ENCODE measurements at regions not wholly inside any gene's neighbourhood (a gene's known extent, or its start where the extent isn't known, plus 50 kb on each side); places are given as distances from the start of the nearest gene placed in this dataset.
"Not testable (repeated sequence)": the region's sequence is repeated elsewhere in the genome, so short reads cannot be mapped to it uniquely, and the experiment has no call there.

- WGBS, 2 donors (ENCODE audit: extremely low coverage in 2 of 2, insufficient read length in 2 of 2, insufficient replicate concordance in 1 of 2): no CpG with 5 or more reads among the region's 6 CpGs
- Histone ChIP-seq H2BK12ac (ENCODE audit: low read length) (no peak overlapping the region), H3K36me3 (replicated peaks in 1 of 2; ENCODE audit: control insufficient read depth in 2 of 2, insufficient read depth in 2 of 2, low read length in 2 of 2) (no peaks in the 10 kb centered on the region), H3K4me1 (ENCODE audit: control insufficient read depth in 2 of 2, insufficient read depth in 1 of 2, low read depth in 1 of 2, low read length in 2 of 2) (no peaks in the 10 kb centered on the region), H4K91ac (ENCODE audit: low read depth, low read length, poor library complexity) (no peak overlapping the region), H4K8ac (ENCODE audit: low read depth, low read length) (no peak overlapping the region), H2BK5ac (ENCODE audit: low read length) (no peak overlapping the region), H2AK5ac (ENCODE audit: low read depth, low read length) (no peak overlapping the region), H3K4ac (ENCODE audit: low read length) (no peak overlapping the region), H3K4me2 (ENCODE audit: insufficient read depth, low read length, poor library complexity, severe bottlenecking) (no peak overlapping the region), H3K23ac (ENCODE audit: low read depth, low read length, poor library complexity) (no peak overlapping the region), H3K4me3 (ENCODE audit: low read length in 2 of 2) (no peak overlapping the region), H3K9me3 (replicated peaks in 1 of 2; ENCODE audit: control insufficient read depth in 2 of 2, insufficient read depth in 1 of 2, low read depth in 1 of 2, low read length in 2 of 2) (no peaks in the 10 kb centered on the region), H3K27me3 (ENCODE audit: control insufficient read depth in 3 of 3, insufficient read depth in 3 of 3, low read depth in 1 of 3, low read length in 3 of 3) (no peaks in the 10 kb centered on the region), H3K9ac (ENCODE audit: low read depth, low read length, poor library complexity) (no peak overlapping the region), H2BK15ac (ENCODE audit: low read length) (no peak overlapping the region), H3K18ac (ENCODE audit: low read length) (no peak overlapping the region), H2AFZ (ENCODE audit: low read length) (no peak overlapping the region), H3K79me1 (ENCODE audit: low read depth, low read length) (no peaks in the 10 kb centered on the region), H3K14ac (ENCODE audit: low read length) (no peak overlapping the region), H2BK120ac (ENCODE audit: low read depth, low read length) (no peak overlapping the region), H3K27ac (replicated peaks; ENCODE audit: low read length) (no peak overlapping the region)
- no peak for DNase-seq (ENCODE audit: low spot score)
Measured at GRCh38 chr5:111826064-111826463, 69.1 kb upstream of the NREP start.

- H3K4me1 ChIP-seq (ENCODE audit: control insufficient read depth in 2 of 2, insufficient read depth in 1 of 2, low read depth in 1 of 2, low read length in 2 of 2): no peaks in the 10 kb centered on the region
- H2AK5ac ChIP-seq (ENCODE audit: low read depth, low read length): no peak overlapping the region
- H3K4ac ChIP-seq (ENCODE audit: low read length): no peak overlapping the region
- no peaks in the 10 kb centered on the region for H3K27me3 ChIP-seq (ENCODE audit: control insufficient read depth in 3 of 3, insufficient read depth in 3 of 3, low read depth in 1 of 3, low read length in 3 of 3)
- no peak overlapping the region for H3K14ac ChIP-seq (ENCODE audit: low read length)
- no peak overlapping the region for H2BK12ac ChIP-seq (ENCODE audit: low read length)
- no peak overlapping the region for H2BK120ac ChIP-seq (ENCODE audit: low read depth, low read length)
- H3K36me3 ChIP-seq (replicated peaks in 1 of 2; ENCODE audit: control insufficient read depth in 2 of 2, insufficient read depth in 2 of 2, low read length in 2 of 2): no peaks in the 10 kb centered on the region
- no peak overlapping the region for H2BK5ac ChIP-seq (ENCODE audit: low read length)
- H3K9ac ChIP-seq (ENCODE audit: low read depth, low read length, poor library complexity): no peak overlapping the region
- no peak overlapping the region for H3K18ac ChIP-seq (ENCODE audit: low read length)
- no peak overlapping the region for H2AFZ ChIP-seq (ENCODE audit: low read length)
- H3K4me3 ChIP-seq (ENCODE audit: low read length in 2 of 2): no peak overlapping the region
- H4K91ac ChIP-seq (ENCODE audit: low read depth, low read length, poor library complexity): no peak overlapping the region
- H3K79me1 ChIP-seq (ENCODE audit: low read depth, low read length): no peaks in the 10 kb centered on the region
- H4K8ac ChIP-seq (ENCODE audit: low read depth, low read length): no peak overlapping the region
- H3K9me3 ChIP-seq (replicated peaks in 1 of 2; ENCODE audit: control insufficient read depth in 2 of 2, insufficient read depth in 1 of 2, low read depth in 1 of 2, low read length in 2 of 2): no peaks in the 10 kb centered on the region
- H3K27ac ChIP-seq (replicated peaks; ENCODE audit: low read length): no peak overlapping the region
- no peak overlapping the region for H3K23ac ChIP-seq (ENCODE audit: low read depth, low read length, poor library complexity)
- DNase-seq (ENCODE audit: low spot score): no peak
- no peak overlapping the region for H3K4me2 ChIP-seq (ENCODE audit: insufficient read depth, low read length, poor library complexity, severe bottlenecking)
- no peak overlapping the region for H2BK15ac ChIP-seq (ENCODE audit: low read length)
- WGBS, 2 donors (ENCODE audit: extremely low coverage in 2 of 2, insufficient read length in 2 of 2, insufficient replicate concordance in 1 of 2): no CpG with 5 or more reads among the region's 5 CpGs
Measured at GRCh38 chr5:111820072-111820471, 63.1 kb upstream of the NREP start.

DNA sequence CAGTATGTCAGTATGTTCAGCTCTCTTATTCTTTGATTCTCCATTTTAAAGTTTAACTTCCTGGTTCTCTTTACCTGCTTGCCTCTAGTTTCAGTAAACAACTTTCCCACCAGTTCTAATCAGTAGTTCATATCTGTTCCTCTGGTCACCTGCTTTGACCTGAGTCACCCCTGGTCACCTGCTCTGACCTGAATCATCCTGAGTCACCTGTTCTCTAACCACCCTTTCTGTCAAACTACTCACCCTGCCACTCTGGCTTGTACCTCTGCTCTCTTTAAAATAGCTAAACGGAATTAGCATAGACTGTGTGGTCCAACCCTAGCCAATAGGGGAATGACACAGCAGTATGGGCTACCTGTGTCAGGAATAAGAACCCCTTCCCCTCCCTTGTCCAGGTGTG lies 62.0 kb upstream of the NREP start:
- H2BK15ac ChIP-seq (ENCODE audit: low read length); H3K27ac ChIP-seq (replicated peaks; ENCODE audit: low read length); H2BK5ac ChIP-seq (ENCODE audit: low read length); H2BK120ac ChIP-seq (ENCODE audit: low read depth, low read length); H3K9ac ChIP-seq (ENCODE audit: low read depth, low read length, poor library complexity); H3K4me3 ChIP-seq (ENCODE audit: low read length in 2 of 2); H3K27me3 ChIP-seq (ENCODE audit: control insufficient read depth in 3 of 3, insufficient read depth in 3 of 3, low read depth in 1 of 3, low read length in 3 of 3); H3K36me3 ChIP-seq (replicated peaks in 1 of 2; ENCODE audit: control insufficient read depth in 2 of 2, insufficient read depth in 2 of 2, low read length in 2 of 2); H3K23ac ChIP-seq (ENCODE audit: low read depth, low read length, poor library complexity); H3K4me1 ChIP-seq (ENCODE audit: control insufficient read depth in 2 of 2, insufficient read depth in 1 of 2, low read depth in 1 of 2, low read length in 2 of 2); H2AFZ ChIP-seq (ENCODE audit: low read length); H3K14ac ChIP-seq (ENCODE audit: low read length); H3K9me3 ChIP-seq (replicated peaks in 1 of 2; ENCODE audit: control insufficient read depth in 2 of 2, insufficient read depth in 1 of 2, low read depth in 1 of 2, low read length in 2 of 2); H4K91ac ChIP-seq (ENCODE audit: low read depth, low read length, poor library complexity); H4K8ac ChIP-seq (ENCODE audit: low read depth, low read length); H3K18ac ChIP-seq (ENCODE audit: low read length); H3K79me1 ChIP-seq (ENCODE audit: low read depth, low read length); H3K4me2 ChIP-seq (ENCODE audit: insufficient read depth, low read length, poor library complexity, severe bottlenecking); H2BK12ac ChIP-seq (ENCODE audit: low read length); H2AK5ac ChIP-seq (ENCODE audit: low read depth, low read length); H3K4ac ChIP-seq (ENCODE audit: low read length); DNase-seq (ENCODE audit: low spot score): not testable (repeated sequence)
- no CpG with 5 or more reads among the region's 1 CpG for WGBS, 2 donors (ENCODE audit: extremely low coverage in 2 of 2, insufficient read length in 2 of 2, insufficient replicate concordance in 1 of 2)

DNA sequence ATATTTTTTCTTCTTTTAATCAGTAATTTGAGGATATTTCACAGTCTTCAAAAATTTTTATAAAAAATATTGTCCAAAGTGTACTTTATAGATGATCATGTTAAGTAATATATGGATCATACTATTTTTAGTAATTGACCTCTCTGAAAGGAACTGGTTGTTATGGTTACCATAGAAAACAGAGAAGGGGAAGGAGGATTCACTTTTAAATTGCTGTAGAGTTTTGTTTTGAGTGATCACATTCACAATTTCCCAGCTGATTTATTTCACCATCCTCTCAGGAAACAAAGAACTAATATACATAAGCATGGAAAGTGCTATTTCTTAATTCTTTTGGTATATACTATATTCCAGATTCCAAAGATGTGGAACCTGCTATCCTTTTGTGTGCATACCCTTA lies 56.5 kb upstream of the NREP start:
- no peak overlapping the region for H3K18ac ChIP-seq (ENCODE audit: low read length)
- no peak overlapping the region for H2BK12ac ChIP-seq (ENCODE audit: low read length)

More for the DNA sequence above, 56.5 kb upstream of the NREP start:
- Histone ChIP-seq H2BK5ac (ENCODE audit: low read length) (no peak overlapping the region), H3K79me1 (ENCODE audit: low read depth, low read length) (no peaks in the 10 kb centered on the region), H3K4ac (ENCODE audit: low read length) (no peak overlapping the region), H2AK5ac (ENCODE audit: low read depth, low read length) (no peak overlapping the region), H3K4me3 (ENCODE audit: low read length in 2 of 2) (no peak overlapping the region), H3K36me3 (replicated peaks in 1 of 2; ENCODE audit: control insufficient read depth in 2 of 2, insufficient read depth in 2 of 2, low read length in 2 of 2) (no peaks in the 10 kb centered on the region), H3K9me3 (replicated peaks in 1 of 2; ENCODE audit: control insufficient read depth in 2 of 2, insufficient read depth in 1 of 2, low read depth in 1 of 2, low read length in 2 of 2) (no peaks in the 10 kb centered on the region), H3K4me1 (ENCODE audit: control insufficient read depth in 2 of 2, insufficient read depth in 1 of 2, low read depth in 1 of 2, low read length in 2 of 2) (no peaks in the 10 kb centered on the region), H3K27ac (replicated peaks; ENCODE audit: low read length) (no peak overlapping the region), H3K27me3 (ENCODE audit: control insufficient read depth in 3 of 3, insufficient read depth in 3 of 3, low read depth in 1 of 3, low read length in 3 of 3) (no peaks in the 10 kb centered on the region), H3K9ac (ENCODE audit: low read depth, low read length, poor library complexity) (no peak overlapping the region), H3K23ac (ENCODE audit: low read depth, low read length, poor library complexity) (no peak overlapping the region), H4K91ac (ENCODE audit: low read depth, low read length, poor library complexity) (no peak overlapping the region), H3K4me2 (ENCODE audit: insufficient read depth, low read length, poor library complexity, severe bottlenecking) (no peak overlapping the region), H2BK120ac (ENCODE audit: low read depth, low read length) (no peak overlapping the region), H2AFZ (ENCODE audit: low read length) (no peak overlapping the region), H3K14ac (ENCODE audit: low read length) (no peak overlapping the region), H4K8ac (ENCODE audit: low read depth, low read length) (no peak overlapping the region), H2BK15ac (ENCODE audit: low read length) (no peak overlapping the region)
- no peak for DNase-seq (ENCODE audit: low spot score)
